IMR-90 (cell line): ENCODE measurements at regions not wholly inside any gene's neighbourhood (a gene's known extent, or its start where the extent isn't known, plus 50 kb on each side); places are given as distances from the start of the nearest gene placed in this dataset.

ENCODE experiments used
- ATAC-seq: fragments of 200-7000 bp; cut with Tn5 transposase; 2 replicates; pipeline ENCODE4 v1.9.1; 2020; ENCODE audit warnings: low read depth, mild to moderate bottlenecking, moderate library complexity
- BruUV-seq: library from RNA; stranded (reverse); fragments of 400-500 nt; replicated peaks from 2 replicates; lab custom pipeline; 2021; lab: Mats Ljungman, UMichigan
- CTCF ChIA-PET: fragments of 300-600 bp; formaldehyde crosslinking; extraction: SDS; loops from one replicate; lab custom pipeline; 2021; ENCODE audit warnings: antibody characterized with exemption; lab: Yijun Ruan, JAX
- POLR2A ChIA-PET: fragments of 300-600 bp; sonication (Branson Sonifier 250); formaldehyde crosslinking; loops from one replicate; lab custom pipeline; 2022; ENCODE audit warnings: antibody characterized with exemption; ENCODE audit not compliant: unreplicated experiment; lab: Charles Lee
- DNase-seq: peaks from one replicate; pipeline ENCODE4 v3.0.0; 2013
- H2AFZ ChIP-seq: replicated peaks from 2 replicates; pipeline ENCODE3; 2013; ENCODE audit warnings: low read length, mild to moderate bottlenecking; ENCODE audit not compliant: poor library complexity
- H2AK5ac ChIP-seq: 2 replicates; pipeline ENCODE4 v1.6.1; 2013; ENCODE audit warnings: low read depth, low read length, inconsistent platforms
- H2AK9ac ChIP-seq: replicated peaks from 2 replicates; pipeline ENCODE3; 2013; ENCODE audit warnings: mild to moderate bottlenecking, low read depth, low read length, moderate library complexity; ENCODE audit not compliant: poor library complexity
- H2BK120ac ChIP-seq: 2 replicates; pipeline ENCODE4 v1.6.1; 2013; ENCODE audit warnings: low read depth, low read length, inconsistent platforms
- H2BK15ac ChIP-seq: 3 replicates; pipeline ENCODE4 v1.6.1; 2013; ENCODE audit warnings: low read depth, low read length, inconsistent platforms
- H2BK20ac ChIP-seq: 2 replicates; pipeline ENCODE4 v1.6.1; 2013; ENCODE audit warnings: low read depth, mild to moderate bottlenecking, inconsistent platforms, low read length, moderate library complexity
- H2BK5ac ChIP-seq: 2 replicates; pipeline ENCODE4 v1.6.1; 2013; ENCODE audit warnings: mild to moderate bottlenecking, low read depth, low read length, inconsistent platforms; ENCODE audit not compliant: poor library complexity, severe bottlenecking
- H3K14ac ChIP-seq: replicated peaks from 2 replicates; pipeline ENCODE4 v1.6.1; 2013; ENCODE audit warnings: low read depth, low read length, inconsistent platforms
- H3K18ac ChIP-seq: 2 replicates; pipeline ENCODE4 v1.6.1; 2013; ENCODE audit warnings: low read depth, low read length, control low read depth
- H3K23ac ChIP-seq: 2 replicates; pipeline ENCODE4 v1.6.1; 2013; ENCODE audit warnings: low read depth, low read length, inconsistent platforms
- H3K27ac ChIP-seq: 2 replicates; pipeline ENCODE4 v1.5.1; 2013; ENCODE audit warnings: mild to moderate bottlenecking, control low read depth, low read length; ENCODE audit not compliant: insufficient read depth
- H3K27me3 ChIP-seq: 2 replicates; pipeline ENCODE4 v1.6.1; 2013; ENCODE audit warnings: low read length; ENCODE audit not compliant: control insufficient read depth, insufficient read depth
- H3K36me3 ChIP-seq: 2 replicates; pipeline ENCODE4 v1.6.1; 2013; ENCODE audit warnings: low read length, mixed read lengths; ENCODE audit not compliant: control insufficient read depth, insufficient read depth
- H3K4ac ChIP-seq: 2 replicates; pipeline ENCODE4 v1.6.1; 2013; ENCODE audit warnings: low read depth, low read length, inconsistent platforms
- H3K4me1 ChIP-seq: 2 replicates; pipeline ENCODE4 v1.6.1; 2013; ENCODE audit warnings: low read length, mixed read lengths; ENCODE audit not compliant: control insufficient read depth, insufficient read depth
- H3K4me2 ChIP-seq: 2 replicates; pipeline ENCODE4 v1.6.1; 2013; ENCODE audit warnings: low read depth, mild to moderate bottlenecking, control low read depth, low read length, moderate library complexity
- H3K4me3 ChIP-seq: 2 replicates; pipeline ENCODE4 v1.5.1; 2013; ENCODE audit warnings: low read depth, mild to moderate bottlenecking, control low read depth, low read length, moderate library complexity; ENCODE audit not compliant: insufficient read depth
- H3K56ac ChIP-seq: 2 replicates; pipeline ENCODE4 v1.6.1; 2013; ENCODE audit warnings: low read length, inconsistent platforms; ENCODE audit not compliant: insufficient read depth; ENCODE audit errors: extremely low read depth
- H3K79me1 ChIP-seq, 2 experiments: 2 replicates each; pipeline ENCODE4 v1.6.1; 2013; ENCODE audit warnings: low read length in 2 of 2, inconsistent platforms in 1 of 2, low read depth in 1 of 2
- H3K9ac ChIP-seq: 2 replicates; pipeline ENCODE4 v1.6.1; 2013; ENCODE audit warnings: low read depth, low read length, control low read depth
- H3K9me1 ChIP-seq: 2 replicates; pipeline ENCODE4 v1.6.1; 2013; ENCODE audit warnings: low read length, inconsistent platforms; ENCODE audit not compliant: insufficient read depth
- H3K9me3 ChIP-seq: 2 replicates; pipeline ENCODE4 v1.6.1; 2013; ENCODE audit warnings: low read length; ENCODE audit not compliant: control insufficient read depth, insufficient read depth
- H4K20me1 ChIP-seq: 2 replicates; pipeline ENCODE4 v1.6.1; 2013; ENCODE audit warnings: low read length, inconsistent platforms; ENCODE audit not compliant: insufficient read depth
- H4K5ac ChIP-seq: 2 replicates; pipeline ENCODE4 v1.6.1; 2013; ENCODE audit warnings: mild to moderate bottlenecking, low read depth, low read length, control low read depth
- H4K8ac ChIP-seq, 2 experiments: 2 replicates each; pipeline ENCODE4 v1.6.1; 2013; ENCODE audit warnings: low read depth in 2 of 2, low read length in 2 of 2, control low read depth in 1 of 2, inconsistent platforms in 1 of 2
- H4K91ac ChIP-seq: 2 replicates; pipeline ENCODE4 v1.6.1; 2013; ENCODE audit warnings: low read depth, low read length, inconsistent platforms; ENCODE audit not compliant: insufficient read depth
- CEBPB ChIP-seq: IDR thresholded peaks from 2 replicates; pipeline ENCODE4 v1.6.1; 2012; ENCODE audit warnings: low read depth, low read length, improper control_type of control experiment
- CHD1 ChIP-seq: IDR thresholded peaks from 2 replicates; pipeline ENCODE4 v1.6.1; 2012; ENCODE audit warnings: low read depth, low read length, improper control_type of control experiment
- MAZ ChIP-seq: IDR thresholded peaks from 2 replicates; pipeline ENCODE4 v1.6.1; 2012; ENCODE audit warnings: low read depth, mild to moderate bottlenecking, low read length, improper control_type of control experiment, moderate library complexity, borderline replicate concordance
- MXI1 ChIP-seq: IDR thresholded peaks from 2 replicates; pipeline ENCODE4 v1.6.1; 2012; ENCODE audit warnings: low read depth, mild to moderate bottlenecking, low read length, moderate library complexity, borderline replicate concordance
- RAD21 ChIP-seq: IDR thresholded peaks from 2 replicates; pipeline ENCODE4 v1.6.1; 2012; ENCODE audit warnings: low read length, improper control_type of control experiment
- RCOR1 ChIP-seq: IDR thresholded peaks from 2 replicates; pipeline ENCODE4 v1.6.1; 2012; ENCODE audit warnings: mild to moderate bottlenecking, low read length, improper control_type of control experiment; ENCODE audit not compliant: insufficient replicate concordance
- RFX5 ChIP-seq: IDR thresholded peaks from 2 replicates; pipeline ENCODE4 v1.8.0; 2012; ENCODE audit warnings: low read depth, mild to moderate bottlenecking, low read length, moderate library complexity
- SMC3 ChIP-seq: fragments of 150-350 bp; IDR thresholded peaks from 2 replicates; pipeline ENCODE4 v1.6.1; 2016; ENCODE audit warnings: low read depth, mild to moderate bottlenecking, antibody characterized with exemption, low read length, moderate library complexity
- WGBS, 2 experiments: methylation state at CpG; one replicate each; pipeline versions ENCODE4 v1.1.5 to v1.1.7; 2013; ENCODE audit warnings: missing lambda C conversion rate in 2 of 2; ENCODE audit not compliant: insufficient read length in 1 of 2; ENCODE audit errors: extremely low coverage in 2 of 2; 5-methylcytosine and 5-hydroxymethylcytosine counted together
- dilution Hi-C: fragments of 300-500 bp; cut with HindIII; formaldehyde crosslinking; loops from one replicate; pipeline ENCODE4 v1.14.3; 2018; ENCODE audit warnings: low sequenced_read_pairs; ENCODE audit not compliant: unreplicated experiment
- in situ Hi-C: fragments of 300-500 bp; cut with MboI; formaldehyde crosslinking; loops from 3 replicates; pipeline ENCODE4 v1.14.3; 2019; ENCODE audit warnings: low sequenced_read_pairs, inconsistent platforms, mixed read lengths
- intact Hi-C: fragments of 100-400 bp; cut with micrococcal nuclease; formaldehyde crosslinking; loops from 2 replicates; pipeline ENCODE4 v1.10.0; 2022
- TF ChIP-seq, protein P1 (sequence below): fragments of 150-350 bp; IDR thresholded peaks from 2 replicates; pipeline ENCODE4 v1.6.1; 2016; ENCODE audit warnings: low read depth, mild to moderate bottlenecking, low read length, moderate library complexity, borderline replicate concordance
- TF ChIP-seq, protein P2 (sequence below): conservative IDR thresholded peaks from 2 replicates; pipeline ENCODE4 v1.5.1; 2012; ENCODE audit warnings: mild to moderate bottlenecking, low read depth, low read length, improper control_type of control experiment

DNA sequence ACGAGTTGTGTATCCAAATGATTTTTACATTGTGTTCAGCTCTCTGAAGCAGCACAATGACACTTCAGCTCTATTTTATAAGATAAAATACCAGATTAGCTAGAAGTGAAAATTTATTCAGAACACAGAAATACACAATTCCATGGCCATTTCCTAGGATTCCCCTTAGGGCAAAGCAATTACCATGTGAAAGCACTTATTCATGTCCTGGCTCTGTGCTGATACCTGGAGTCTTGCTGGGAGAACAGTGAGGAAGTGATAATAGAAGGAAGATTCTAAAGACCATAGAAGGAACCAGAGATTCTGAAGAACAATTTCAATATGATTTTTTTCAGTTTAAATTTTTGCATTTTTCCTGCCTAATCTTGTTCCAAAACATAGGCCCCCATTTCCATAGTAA, 657.4 kb upstream of the ZWINT start:
- CTCF ChIA-PET = no interaction called here
- Histone ChIP-seq H3K9me1 (no peaks in the 10 kb centered on the region), H2AFZ (no peak overlapping the region), H3K9ac (no peak overlapping the region), H3K14ac (no peak overlapping the region), H3K23ac (no peak overlapping the region), H3K36me3 (no peaks in the 10 kb centered on the region), H2BK15ac (no peak overlapping the region), H3K27me3 (no peaks in the 10 kb centered on the region), H3K56ac (no peak overlapping the region), H2AK9ac (no peak overlapping the region), H3K79me1 (no peaks in the 10 kb centered on the region), H2BK20ac (no peak overlapping the region), H3K27ac (no peak overlapping the region), H3K4ac (no peak overlapping the region), H3K4me2 (no peak overlapping the region), H2AK5ac (no peak overlapping the region), H4K91ac (no peak overlapping the region), H2BK5ac (no peak overlapping the region), H3K9me3 (peaks cover 28% of the 10 kb centered on the region), H3K4me1 (no peaks in the 10 kb centered on the region), H4K5ac (no peak overlapping the region), H4K8ac (no peak overlapping the region), H4K20me1 (no peaks in the 10 kb centered on the region), H3K4me3 (no peak overlapping the region), H2BK120ac (no peak overlapping the region), H3K18ac (no peak overlapping the region)
- DNase-seq (no peak), ATAC-seq (no peak)
- intact Hi-C loops = no loop called here
- WGBS, 2 experiments = no CpG with 5 or more reads among the region's 1 CpG
- POLR2A ChIA-PET = no interaction called here
- no TSS peak for BruUV-seq
- TF ChIP-seq CEBPB (no peak), MXI1 (no peak), RFX5 (no peak), CHD1 (no peak), MAZ (no peak), RAD21 (no peak), SMC3 (no peak), RCOR1 (no peak)
- TF ChIP-seq, protein P1, sequence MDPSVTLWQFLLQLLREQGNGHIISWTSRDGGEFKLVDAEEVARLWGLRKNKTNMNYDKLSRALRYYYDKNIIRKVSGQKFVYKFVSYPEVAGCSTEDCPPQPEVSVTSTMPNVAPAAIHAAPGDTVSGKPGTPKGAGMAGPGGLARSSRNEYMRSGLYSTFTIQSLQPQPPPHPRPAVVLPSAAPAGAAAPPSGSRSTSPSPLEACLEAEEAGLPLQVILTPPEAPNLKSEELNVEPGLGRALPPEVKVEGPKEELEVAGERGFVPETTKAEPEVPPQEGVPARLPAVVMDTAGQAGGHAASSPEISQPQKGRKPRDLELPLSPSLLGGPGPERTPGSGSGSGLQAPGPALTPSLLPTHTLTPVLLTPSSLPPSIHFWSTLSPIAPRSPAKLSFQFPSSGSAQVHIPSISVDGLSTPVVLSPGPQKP = no peak
- TF ChIP-seq, protein P2, sequence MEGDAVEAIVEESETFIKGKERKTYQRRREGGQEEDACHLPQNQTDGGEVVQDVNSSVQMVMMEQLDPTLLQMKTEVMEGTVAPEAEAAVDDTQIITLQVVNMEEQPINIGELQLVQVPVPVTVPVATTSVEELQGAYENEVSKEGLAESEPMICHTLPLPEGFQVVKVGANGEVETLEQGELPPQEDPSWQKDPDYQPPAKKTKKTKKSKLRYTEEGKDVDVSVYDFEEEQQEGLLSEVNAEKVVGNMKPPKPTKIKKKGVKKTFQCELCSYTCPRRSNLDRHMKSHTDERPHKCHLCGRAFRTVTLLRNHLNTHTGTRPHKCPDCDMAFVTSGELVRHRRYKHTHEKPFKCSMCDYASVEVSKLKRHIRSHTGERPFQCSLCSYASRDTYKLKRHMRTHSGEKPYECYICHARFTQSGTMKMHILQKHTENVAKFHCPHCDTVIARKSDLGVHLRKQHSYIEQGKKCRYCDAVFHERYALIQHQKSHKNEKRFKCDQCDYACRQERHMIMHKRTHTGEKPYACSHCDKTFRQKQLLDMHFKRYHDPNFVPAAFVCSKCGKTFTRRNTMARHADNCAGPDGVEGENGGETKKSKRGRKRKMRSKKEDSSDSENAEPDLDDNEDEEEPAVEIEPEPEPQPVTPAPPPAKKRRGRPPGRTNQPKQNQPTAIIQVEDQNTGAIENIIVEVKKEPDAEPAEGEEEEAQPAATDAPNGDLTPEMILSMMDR = no peak
- in situ Hi-C loops = no loop called here
- dilution Hi-C loops = no loop called here
